H1 (cell line): ENCODE measurements at regions not wholly inside any gene's neighbourhood (a gene's known extent, or its start where the extent isn't known, plus 50 kb on each side); places are given as distances from the start of the nearest gene placed in this dataset.

ENCODE experiments used
- BACH1 ChIP-seq: IDR thresholded peaks from 2 replicates; pipeline ENCODE4 v1.6.1; 2012; ENCODE audit warnings: low read length, improper control_type of control experiment
- BRCA1 ChIP-seq: IDR thresholded peaks from 2 replicates; pipeline ENCODE4 v1.6.1; 2012; ENCODE audit warnings: low read depth, low read length, improper control_type of control experiment
- CBX8 ChIP-seq: fragments of 300-800, 300-1000 bp; sonication (generic); IDR thresholded peaks from 2 replicates; pipeline ENCODE4 v1.7.1; 2016; ENCODE audit warnings: low read depth, low read length, borderline replicate concordance
- CHD2 ChIP-seq: IDR thresholded peaks from 2 replicates; pipeline ENCODE4 v1.6.1; 2012; ENCODE audit warnings: low read length, improper control_type of control experiment
- CTBP2 ChIP-seq: IDR thresholded peaks from 2 replicates; pipeline ENCODE4 v1.7.0; 2011; ENCODE audit warnings: borderline replicate concordance, mild to moderate bottlenecking, moderate library complexity, mixed read lengths, low read length; ENCODE audit not compliant: insufficient read depth, insufficient read length
- EGR1 ChIP-seq: IDR thresholded peaks from 2 replicates; pipeline ENCODE4 v1.6.1; 2011; ENCODE audit warnings: low read depth, low read length, borderline replicate concordance
- EP300 ChIP-seq, 2 experiments: IDR thresholded peaks; 1 replicate in 1 of 2; 2 replicates in 1 of 2; pipeline ENCODE4 v1.6.1; 2011 to 2012; ENCODE audit warnings: low read depth in 2 of 2, low read length in 2 of 2, mild to moderate bottlenecking in 2 of 2, borderline replicate concordance in 1 of 2, inconsistent platforms in 1 of 2, moderate library complexity in 1 of 2
- HDAC6 ChIP-seq: IDR thresholded peaks from one replicate; pipeline ENCODE4 v1.7.1; 2012; ENCODE audit warnings: low read depth, mild to moderate bottlenecking, inconsistent platforms, low read length, moderate library complexity
- POLR2AphosphoS5 ChIP-seq: IDR thresholded peaks from 2 replicates; pipeline ENCODE4 v1.6.1; 2011; ENCODE audit warnings: low read depth, low read length
- POU5F1 ChIP-seq: IDR thresholded peaks from 2 replicates; pipeline ENCODE4 v1.6.1; 2011; ENCODE audit warnings: low read depth, mild to moderate bottlenecking, low read length, moderate library complexity
- SRF ChIP-seq: IDR thresholded peaks from 2 replicates; pipeline ENCODE4 v1.6.1; 2011; ENCODE audit warnings: mild to moderate bottlenecking, low read depth, low read length, moderate library complexity
- ZNF274 ChIP-seq: IDR thresholded peaks from 2 replicates; pipeline ENCODE4 v1.7.0; 2012; ENCODE audit warnings: low read length, borderline replicate concordance; ENCODE audit errors: extremely low read depth
- TF ChIP-seq, protein P1 (sequence below): fragments of 300-600 bp; sonication (generic); IDR thresholded peaks from 2 replicates; pipeline ENCODE4 v1.7.1; 2012; ENCODE audit warnings: low read length, moderate library complexity, mild to moderate bottlenecking, inconsistent platforms; ENCODE audit not compliant: insufficient replicate concordance

DNA sequence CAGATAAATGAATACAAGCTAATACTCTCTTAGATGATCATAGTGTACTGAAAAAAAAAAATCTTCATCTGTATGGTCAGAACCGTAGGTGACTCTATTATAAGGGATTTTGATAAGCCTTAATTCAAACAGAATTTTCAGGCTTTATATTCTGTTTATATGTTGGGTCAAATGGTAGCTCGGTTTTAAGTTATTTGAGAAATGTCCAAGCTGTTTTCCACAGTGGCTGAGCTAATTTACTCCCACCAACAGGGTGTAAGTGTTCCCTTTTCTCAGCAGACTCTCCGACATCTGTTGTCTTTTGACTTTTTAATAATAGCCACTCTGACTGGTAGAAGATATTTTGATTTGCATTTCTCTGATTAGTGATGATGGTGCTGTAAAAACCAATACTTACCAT is 328.8 kb upstream of the MAGI2 start (continued):
- TF ChIP-seq, protein P1, sequence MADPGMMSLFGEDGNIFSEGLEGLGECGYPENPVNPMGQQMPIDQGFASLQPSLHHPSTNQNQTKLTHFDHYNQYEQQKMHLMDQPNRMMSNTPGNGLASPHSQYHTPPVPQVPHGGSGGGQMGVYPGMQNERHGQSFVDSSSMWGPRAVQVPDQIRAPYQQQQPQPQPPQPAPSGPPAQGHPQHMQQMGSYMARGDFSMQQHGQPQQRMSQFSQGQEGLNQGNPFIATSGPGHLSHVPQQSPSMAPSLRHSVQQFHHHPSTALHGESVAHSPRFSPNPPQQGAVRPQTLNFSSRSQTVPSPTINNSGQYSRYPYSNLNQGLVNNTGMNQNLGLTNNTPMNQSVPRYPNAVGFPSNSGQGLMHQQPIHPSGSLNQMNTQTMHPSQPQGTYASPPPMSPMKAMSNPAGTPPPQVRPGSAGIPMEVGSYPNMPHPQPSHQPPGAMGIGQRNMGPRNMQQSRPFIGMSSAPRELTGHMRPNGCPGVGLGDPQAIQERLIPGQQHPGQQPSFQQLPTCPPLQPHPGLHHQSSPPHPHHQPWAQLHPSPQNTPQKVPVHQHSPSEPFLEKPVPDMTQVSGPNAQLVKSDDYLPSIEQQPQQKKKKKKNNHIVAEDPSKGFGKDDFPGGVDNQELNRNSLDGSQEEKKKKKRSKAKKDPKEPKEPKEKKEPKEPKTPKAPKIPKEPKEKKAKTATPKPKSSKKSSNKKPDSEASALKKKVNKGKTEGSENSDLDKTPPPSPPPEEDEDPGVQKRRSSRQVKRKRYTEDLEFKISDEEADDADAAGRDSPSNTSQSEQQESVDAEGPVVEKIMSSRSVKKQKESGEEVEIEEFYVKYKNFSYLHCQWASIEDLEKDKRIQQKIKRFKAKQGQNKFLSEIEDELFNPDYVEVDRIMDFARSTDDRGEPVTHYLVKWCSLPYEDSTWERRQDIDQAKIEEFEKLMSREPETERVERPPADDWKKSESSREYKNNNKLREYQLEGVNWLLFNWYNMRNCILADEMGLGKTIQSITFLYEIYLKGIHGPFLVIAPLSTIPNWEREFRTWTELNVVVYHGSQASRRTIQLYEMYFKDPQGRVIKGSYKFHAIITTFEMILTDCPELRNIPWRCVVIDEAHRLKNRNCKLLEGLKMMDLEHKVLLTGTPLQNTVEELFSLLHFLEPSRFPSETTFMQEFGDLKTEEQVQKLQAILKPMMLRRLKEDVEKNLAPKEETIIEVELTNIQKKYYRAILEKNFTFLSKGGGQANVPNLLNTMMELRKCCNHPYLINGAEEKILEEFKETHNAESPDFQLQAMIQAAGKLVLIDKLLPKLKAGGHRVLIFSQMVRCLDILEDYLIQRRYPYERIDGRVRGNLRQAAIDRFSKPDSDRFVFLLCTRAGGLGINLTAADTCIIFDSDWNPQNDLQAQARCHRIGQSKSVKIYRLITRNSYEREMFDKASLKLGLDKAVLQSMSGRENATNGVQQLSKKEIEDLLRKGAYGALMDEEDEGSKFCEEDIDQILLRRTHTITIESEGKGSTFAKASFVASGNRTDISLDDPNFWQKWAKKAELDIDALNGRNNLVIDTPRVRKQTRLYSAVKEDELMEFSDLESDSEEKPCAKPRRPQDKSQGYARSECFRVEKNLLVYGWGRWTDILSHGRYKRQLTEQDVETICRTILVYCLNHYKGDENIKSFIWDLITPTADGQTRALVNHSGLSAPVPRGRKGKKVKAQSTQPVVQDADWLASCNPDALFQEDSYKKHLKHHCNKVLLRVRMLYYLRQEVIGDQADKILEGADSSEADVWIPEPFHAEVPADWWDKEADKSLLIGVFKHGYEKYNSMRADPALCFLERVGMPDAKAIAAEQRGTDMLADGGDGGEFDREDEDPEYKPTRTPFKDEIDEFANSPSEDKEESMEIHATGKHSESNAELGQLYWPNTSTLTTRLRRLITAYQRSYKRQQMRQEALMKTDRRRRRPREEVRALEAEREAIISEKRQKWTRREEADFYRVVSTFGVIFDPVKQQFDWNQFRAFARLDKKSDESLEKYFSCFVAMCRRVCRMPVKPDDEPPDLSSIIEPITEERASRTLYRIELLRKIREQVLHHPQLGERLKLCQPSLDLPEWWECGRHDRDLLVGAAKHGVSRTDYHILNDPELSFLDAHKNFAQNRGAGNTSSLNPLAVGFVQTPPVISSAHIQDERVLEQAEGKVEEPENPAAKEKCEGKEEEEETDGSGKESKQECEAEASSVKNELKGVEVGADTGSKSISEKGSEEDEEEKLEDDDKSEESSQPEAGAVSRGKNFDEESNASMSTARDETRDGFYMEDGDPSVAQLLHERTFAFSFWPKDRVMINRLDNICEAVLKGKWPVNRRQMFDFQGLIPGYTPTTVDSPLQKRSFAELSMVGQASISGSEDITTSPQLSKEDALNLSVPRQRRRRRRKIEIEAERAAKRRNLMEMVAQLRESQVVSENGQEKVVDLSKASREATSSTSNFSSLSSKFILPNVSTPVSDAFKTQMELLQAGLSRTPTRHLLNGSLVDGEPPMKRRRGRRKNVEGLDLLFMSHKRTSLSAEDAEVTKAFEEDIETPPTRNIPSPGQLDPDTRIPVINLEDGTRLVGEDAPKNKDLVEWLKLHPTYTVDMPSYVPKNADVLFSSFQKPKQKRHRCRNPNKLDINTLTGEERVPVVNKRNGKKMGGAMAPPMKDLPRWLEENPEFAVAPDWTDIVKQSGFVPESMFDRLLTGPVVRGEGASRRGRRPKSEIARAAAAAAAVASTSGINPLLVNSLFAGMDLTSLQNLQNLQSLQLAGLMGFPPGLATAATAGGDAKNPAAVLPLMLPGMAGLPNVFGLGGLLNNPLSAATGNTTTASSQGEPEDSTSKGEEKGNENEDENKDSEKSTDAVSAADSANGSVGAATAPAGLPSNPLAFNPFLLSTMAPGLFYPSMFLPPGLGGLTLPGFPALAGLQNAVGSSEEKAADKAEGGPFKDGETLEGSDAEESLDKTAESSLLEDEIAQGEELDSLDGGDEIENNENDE: no peak
- TF ChIP-seq HDAC6 (no peak), ZNF274 (no peak), CTBP2 (no peak), BRCA1 (no peak), SRF (no peak), POLR2AphosphoS5 (no peak), EGR1 (no peak), EP300 (IDR thresholded peaks at IDR 0.05; ENCODE audit: borderline replicate concordance in 1 of 2, low read depth in 2 of 2, low read length in 2 of 2) (no peak), CHD2 (no peak), CBX8 (no peak), POU5F1 (no peak), BACH1 (no peak)
